Astrocyte of the cerebellum (primary cell): ENCODE measurements at regions not wholly inside any gene's neighbourhood (a gene's known extent, or its start where the extent isn't known, plus 50 kb on each side); places are given as distances from the start of the nearest gene placed in this dataset.

Experiments
- DNase-seq: peaks from one replicate; pipeline ENCODE4 v3.0.0-alpha.2; 2011; ENCODE audit warnings: low read depth
- H3K4me3 ChIP-seq: 2 replicates; pipeline ENCODE4 v1.5.1; 2011; ENCODE audit warnings: mild to moderate bottlenecking, low read depth, low read length, moderate library complexity
- CTCF ChIP-seq: IDR thresholded peaks from 2 replicates; pipeline ENCODE4 v1.5.1; 2012; ENCODE audit warnings: low read length, low read depth, moderate library complexity, mild to moderate bottlenecking; ENCODE audit errors: missing control alignments
- in situ Hi-C: cut with HindIII; loops from 2 replicates; pipeline ENCODE4 v1.10.0; 2017; ENCODE audit warnings: low sequenced_read_pairs

GRCh38 chr19:28519218-28519779 is 693.7 kb downstream of the UQCRFS1 start:
- TF ChIP-seq CTCF = no peak
- in situ Hi-C loops = no loop called here
- H3K4me3 ChIP-seq = no peak overlapping the region
- DNase-seq = no peak

- in situ Hi-C loops = no loop called here
- DNase-seq = no peak
- TF ChIP-seq CTCF = no peak
- no peak overlapping the region for H3K4me3 ChIP-seq
Observed at GRCh38 chr19:28516415-28516872, 696.5 kb downstream of the UQCRFS1 start.

- no peak for DNase-seq
- no peak overlapping the region for H3K4me3 ChIP-seq
- no peak for TF ChIP-seq CTCF
- in situ Hi-C loops = no loop called here
Observed at GRCh38 chr19:28514166-28514565, 698.8 kb downstream of the UQCRFS1 start.

- no peak for TF ChIP-seq CTCF
- no peak for DNase-seq
- no peak overlapping the region for H3K4me3 ChIP-seq
- in situ Hi-C loops = no loop called here
Observed at GRCh38 chr19:28511655-28512054, 701.3 kb downstream of the UQCRFS1 start.

- DNase-seq = no peak
- TF ChIP-seq CTCF = no peak
- H3K4me3 ChIP-seq = no peak overlapping the region
- in situ Hi-C loops = no loop called here
Observed at GRCh38 chr19:28509079-28509895, 703.7 kb downstream of the UQCRFS1 start.

- H3K4me3 ChIP-seq = no peak overlapping the region
- no peak for TF ChIP-seq CTCF
- DNase-seq = no peak
- in situ Hi-C loops = no loop called here
Observed at GRCh38 chr19:28508666-28509065, 704.3 kb downstream of the UQCRFS1 start.
